ENCODE measurements at regions not wholly inside any gene's neighbourhood (a gene's known extent, or its start where the extent isn't known, plus 50 kb on each side); places are given as distances from the start of the nearest gene placed in this dataset.

- H3K27ac Mint-ChIP-seq = no peak overlapping the region
- H3K9me3 Mint-ChIP-seq = peaks cover 82% of the 10 kb centered on the region
- H3K4me3 Mint-ChIP-seq = no peak overlapping the region
- H3K4me1 Mint-ChIP-seq = no peaks in the 10 kb centered on the region
- H3K27me3 Mint-ChIP-seq (ENCODE audit: insufficient read depth, low read depth, poor library complexity) = peaks cover 1% of the 10 kb centered on the region
- Histone ChIP-seq H3K27me3 (ENCODE audit: insufficient read depth) (no peaks in the 10 kb centered on the region), H3K27ac (ENCODE audit: low read depth) (no peak overlapping the region), H3K36me3 (ENCODE audit: insufficient read depth) (peaks cover 6% of the 10 kb centered on the region), H3K9me2 (ENCODE audit: insufficient read depth) (no peaks in the 10 kb centered on the region), H4K20me1 (replicated peaks; ENCODE audit: insufficient read depth) (no peaks in the 10 kb centered on the region), H2AFZ (no peak overlapping the region), H3F3A (replicated peaks; ENCODE audit: low read depth) (no peaks in the 10 kb centered on the region), H3K4me3 (no peak overlapping the region), H3K79me2 (replicated peaks; ENCODE audit: insufficient read depth) (no peaks in the 10 kb centered on the region), H3K4me2 (no peak overlapping the region), H3K4me1 (ENCODE audit: insufficient read depth) (no peaks in the 10 kb centered on the region)
- ATAC-seq = no peak
- peaks cover 4% of the 10 kb centered on the region; the same call in 2 of the 3 replicates for H3K36me3 Mint-ChIP-seq (ENCODE audit: low read depth)
- DNase-seq (ENCODE audit: low spot score) = no peak
- TF ChIP-seq REST (IDR thresholded peaks at IDR 0.05; ENCODE audit: unreplicated experiment) (no peak), ZNF114 (CRISPR knock-in tag; IDR thresholded peaks at IDR 0.05) (no peak), ETS1 (IDR thresholded peaks at IDR 0.05) (no peak), ZNF462 (CRISPR knock-in tag; IDR thresholded peaks at IDR 0.05) (no peak), ZNF331 (CRISPR knock-in tag; IDR thresholded peaks at IDR 0.05; ENCODE audit: low read depth) (no peak), NANOG (IDR thresholded peaks at IDR 0.05; ENCODE audit: borderline replicate concordance) (no peak), POLR2AphosphoS5 (IDR thresholded peaks at IDR 0.05; ENCODE audit: low read depth) (no peak), JUNB (IDR thresholded peaks at IDR 0.05; ENCODE audit: unreplicated experiment) (no peak), STAT1 (IDR thresholded peaks at IDR 0.05; ENCODE audit: unreplicated experiment) (no peak), CTCF (conservative IDR thresholded peaks at IDR 0.05; ENCODE audit: low read depth in 2 of 2) (no peak), EZH2phosphoT487 (IDR thresholded peaks at IDR 0.05; ENCODE audit: unreplicated experiment) (no peak), EZH2 (IDR thresholded peaks at IDR 0.05; ENCODE audit: low read depth, unreplicated experiment) (no peak), CREB1 (CRISPR knock-in tag; IDR thresholded peaks at IDR 0.05; ENCODE audit: low read depth) (no peak)
These were observed 435.4 kb upstream of the CNTNAP2 start for GRCh38 chr7:145681159-145681558.

All from GM23338 (cell line).